Panc1 (cell line): ENCODE measurements at regions not wholly inside any gene's neighbourhood (a gene's known extent, or its start where the extent isn't known, plus 50 kb on each side); places are given as distances from the start of the nearest gene placed in this dataset.

Experiments used
- ATAC-seq: fragments of 200-7000 bp; cut with Tn5 transposase; 2 replicates; pipeline ENCODE4 v1.9.1; 2020; ENCODE audit warnings: mild to moderate bottlenecking, moderate library complexity
- BruUV-seq: library from RNA; stranded (reverse); fragments of 400-500 nt; replicated peaks from 2 replicates; lab custom pipeline; 2021; lab: Mats Ljungman, UMichigan
- CTCF ChIA-PET: fragments of 300-600 bp; sonication (Branson Sonifier 250); formaldehyde crosslinking; loops from one replicate; lab custom pipeline; 2022; ENCODE audit warnings: antibody characterized with exemption; lab: Charles Lee
- POLR2A ChIA-PET: fragments of 300-600 bp; sonication (Branson Sonifier 250); formaldehyde crosslinking; loops from one replicate; lab custom pipeline; 2022; ENCODE audit warnings: antibody characterized with exemption; lab: Charles Lee
- DNase-seq: peaks from one replicate; pipeline ENCODE4 v3.0.0-alpha.2; 2010; ENCODE audit warnings: low read depth, low spot score
- H3K27ac ChIP-seq: 2 replicates; pipeline ENCODE4 v1.5.1; 2011; ENCODE audit warnings: mild to moderate bottlenecking, low read length, inconsistent platforms
- H3K27me3 ChIP-seq: fragments of 200-500 bp; sonication (Bioruptor generic); 2 replicates; pipeline ENCODE4 v1.6.0; 2014; ENCODE audit warnings: low read length, inconsistent platforms; ENCODE audit not compliant: control insufficient read depth, insufficient read depth
- H3K36me3 ChIP-seq: fragments of 200-500 bp; sonication (Bioruptor generic); 2 replicates; pipeline ENCODE4 v1.5.1; 2014; ENCODE audit warnings: inconsistent platforms, mild to moderate bottlenecking, low read length, moderate library complexity; ENCODE audit not compliant: control insufficient read depth, insufficient read depth
- H3K4me1 ChIP-seq: 2 replicates; pipeline ENCODE4 v1.5.1; 2011; ENCODE audit warnings: inconsistent platforms, mild to moderate bottlenecking, low read length, moderate library complexity; ENCODE audit not compliant: control insufficient read depth, insufficient read depth
- H3K4me3 ChIP-seq, 2 experiments: 2 replicates each; pipeline ENCODE4 v1.5.1; 2011 to 2012; ENCODE audit warnings: low read depth in 2 of 2, low read length in 2 of 2, mild to moderate bottlenecking in 2 of 2, inconsistent platforms in 1 of 2, moderate library complexity in 1 of 2
- H3K9me3 ChIP-seq: fragments of 200-500 bp; sonication (Bioruptor generic); 2 replicates; pipeline ENCODE4 v1.5.1; 2014; ENCODE audit warnings: low read depth, mild to moderate bottlenecking, inconsistent platforms, low read length, moderate library complexity; ENCODE audit not compliant: control insufficient read depth, insufficient read depth
- CTCF ChIP-seq: fragments of 450-650 bp; IDR thresholded peaks from 2 replicates; pipeline ENCODE4 v1.5.1; 2017; ENCODE audit warnings: mild to moderate bottlenecking
- POLR2AphosphoS5 ChIP-seq: IDR thresholded peaks from 2 replicates; pipeline ENCODE4 v1.6.1; 2012; ENCODE audit warnings: mild to moderate bottlenecking, low read depth, low read length, moderate library complexity
- REST ChIP-seq, 2 experiments: IDR thresholded peaks; 2 replicates each; pipeline ENCODE4 v1.6.1; 2011 to 2012; ENCODE audit warnings: low read depth in 2 of 2, control low read depth in 1 of 2, low read length in 1 of 2, mild to moderate bottlenecking in 1 of 2, moderate library complexity in 1 of 2; ENCODE audit not compliant: insufficient read depth in 1 of 2
- SIN3A ChIP-seq: IDR thresholded peaks from 2 replicates; pipeline ENCODE4 v1.6.1; 2012; ENCODE audit warnings: low read depth, mild to moderate bottlenecking, low read length, moderate library complexity, borderline replicate concordance; ENCODE audit not compliant: insufficient read depth
- TCF7L2 ChIP-seq: IDR thresholded peaks from 2 replicates; pipeline ENCODE4 v1.6.1; 2011; ENCODE audit warnings: mild to moderate bottlenecking, low read depth, low read length, inconsistent platforms
- in situ Hi-C: cut with HindIII; loops from 2 replicates; pipeline ENCODE4 v1.10.0; 2016; ENCODE audit warnings: low sequenced_read_pairs, low pct_unique_long_range_greater_than_20kb
- intact Hi-C: fragments of 100-400 bp; cut with micrococcal nuclease; formaldehyde crosslinking; loops from one replicate; pipeline ENCODE4 v1.10.0; 2022; ENCODE audit not compliant: unreplicated experiment

GRCh38 chr22:27654546-27655445, 146.8 kb downstream of the MN1 start:
- Histone ChIP-seq H3K4me3 (no peak overlapping the region), H3K27me3 (no peaks in the 10 kb centered on the region), H3K4me1 (no peaks in the 10 kb centered on the region), H3K36me3 (no peaks in the 10 kb centered on the region), H3K9me3 (no peaks in the 10 kb centered on the region), H3K27ac (no peak overlapping the region)
- ATAC-seq: no peak
- DNase-seq: no peak
- intact Hi-C loops (no loop called here), in situ Hi-C loops (no loop called here)
- CTCF ChIA-PET: no interaction called here
- POLR2A ChIA-PET: interaction anchor here (0.7 kb wide), 1 partner anchor 61 kb away, joined by 4 read pairs; no protein-coding TSS in a partner anchor
- TF ChIP-seq SIN3A (no peak), TCF7L2 (no peak), CTCF (no peak), REST (IDR thresholded peaks at IDR 0.05; ENCODE audit: insufficient read depth in 1 of 2, low read depth in 2 of 2, low read length in 1 of 2) (no peak), POLR2AphosphoS5 (no peak)
- no TSS peak for BruUV-seq

GRCh38 chr22:27655582-27656185, 145.9 kb downstream of the MN1 start:
- BruUV-seq: no TSS peak
- in situ Hi-C loops (no loop called here), intact Hi-C loops (no loop called here)
- no peaks in the 10 kb centered on the region for H3K27me3 ChIP-seq
- H3K36me3 ChIP-seq: no peaks in the 10 kb centered on the region
- no peaks in the 10 kb centered on the region for H3K4me1 ChIP-seq
- no peak for TF ChIP-seq SIN3A
- no peak for TF ChIP-seq CTCF
- no peak for TF ChIP-seq POLR2AphosphoS5
- no peak for TF ChIP-seq TCF7L2
- TF ChIP-seq REST (IDR thresholded peaks at IDR 0.05; ENCODE audit: insufficient read depth in 1 of 2, low read depth in 2 of 2, low read length in 1 of 2): no peak
- ChIA-PET CTCF (no interaction called here), POLR2A (no interaction called here)
- ATAC-seq (no peak), DNase-seq (no peak)
- H3K27ac ChIP-seq: no peak overlapping the region
- H3K4me3 ChIP-seq: no peak overlapping the region
- H3K9me3 ChIP-seq: no peaks in the 10 kb centered on the region
